Effector memory CD4-positive, alpha-beta T cell (primary cell): ENCODE measurements at regions not wholly inside any gene's neighbourhood (a gene's known extent, or its start where the extent isn't known, plus 50 kb on each side); places are given as distances from the start of the nearest gene placed in this dataset.
"Not testable (repeated sequence)": the region's sequence is repeated elsewhere in the genome, so short reads cannot be mapped to it uniquely, and the experiment has no call there.

Experiments used
- DNase-seq, 3 donors: peaks; one replicate each; pipeline ENCODE4 v3.0.0-alpha.2; 2020
- H3K27ac ChIP-seq: 2 replicates; pipeline ENCODE4 v1.7.0; 2013; ENCODE audit warnings: mild to moderate bottlenecking, low read length, moderate library complexity; ENCODE audit not compliant: insufficient read depth, poor library complexity, severe bottlenecking
- H3K27me3 ChIP-seq: replicated peaks from 2 replicates; pipeline ENCODE4 v1.7.0; 2013; ENCODE audit warnings: mild to moderate bottlenecking, low read length; ENCODE audit not compliant: insufficient read depth, control insufficient read depth, poor library complexity, severe bottlenecking
- H3K36me3 ChIP-seq: 2 replicates; pipeline ENCODE4 v1.7.0; 2013; ENCODE audit warnings: mild to moderate bottlenecking, low read length, moderate library complexity; ENCODE audit not compliant: control insufficient read depth, insufficient read depth
- H3K4me1 ChIP-seq: 2 replicates; pipeline ENCODE4 v1.7.0; 2013; ENCODE audit warnings: low read length, mild to moderate bottlenecking; ENCODE audit not compliant: control insufficient read depth, insufficient read depth, poor library complexity, severe bottlenecking
- H3K4me3 ChIP-seq: 2 replicates; pipeline ENCODE4 v1.7.0; 2013; ENCODE audit warnings: low read length, low read depth, mild to moderate bottlenecking; ENCODE audit not compliant: insufficient read depth, poor library complexity, severe bottlenecking
- H3K9me3 ChIP-seq: 2 replicates; pipeline ENCODE4 v1.7.0; 2013; ENCODE audit warnings: mild to moderate bottlenecking, low read length, moderate library complexity; ENCODE audit not compliant: control insufficient read depth

DNA sequence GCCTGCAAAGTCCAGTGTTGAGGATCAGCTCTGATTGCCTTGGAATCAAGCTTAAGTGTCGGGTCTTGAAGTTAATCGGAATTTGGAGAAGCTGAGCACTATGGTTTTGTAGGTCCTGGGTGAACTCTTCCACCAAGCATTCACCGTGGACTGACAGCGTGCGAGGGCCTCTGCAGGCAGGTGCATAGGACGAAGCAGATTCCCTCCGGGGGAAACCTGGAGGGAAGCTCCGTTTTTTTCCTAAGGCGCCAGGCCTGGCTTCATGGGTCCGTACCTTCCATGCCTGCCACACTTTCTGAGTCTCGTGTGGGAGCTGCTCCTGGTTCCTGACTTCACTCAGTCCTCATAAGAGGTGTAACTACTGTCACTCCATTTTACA is 170.1 kb downstream of the CRYBB2 start:
- Histone ChIP-seq H3K4me3 (no peak overlapping the region), H3K4me1 (peaks cover 26% of the 10 kb centered on the region)

DNA sequence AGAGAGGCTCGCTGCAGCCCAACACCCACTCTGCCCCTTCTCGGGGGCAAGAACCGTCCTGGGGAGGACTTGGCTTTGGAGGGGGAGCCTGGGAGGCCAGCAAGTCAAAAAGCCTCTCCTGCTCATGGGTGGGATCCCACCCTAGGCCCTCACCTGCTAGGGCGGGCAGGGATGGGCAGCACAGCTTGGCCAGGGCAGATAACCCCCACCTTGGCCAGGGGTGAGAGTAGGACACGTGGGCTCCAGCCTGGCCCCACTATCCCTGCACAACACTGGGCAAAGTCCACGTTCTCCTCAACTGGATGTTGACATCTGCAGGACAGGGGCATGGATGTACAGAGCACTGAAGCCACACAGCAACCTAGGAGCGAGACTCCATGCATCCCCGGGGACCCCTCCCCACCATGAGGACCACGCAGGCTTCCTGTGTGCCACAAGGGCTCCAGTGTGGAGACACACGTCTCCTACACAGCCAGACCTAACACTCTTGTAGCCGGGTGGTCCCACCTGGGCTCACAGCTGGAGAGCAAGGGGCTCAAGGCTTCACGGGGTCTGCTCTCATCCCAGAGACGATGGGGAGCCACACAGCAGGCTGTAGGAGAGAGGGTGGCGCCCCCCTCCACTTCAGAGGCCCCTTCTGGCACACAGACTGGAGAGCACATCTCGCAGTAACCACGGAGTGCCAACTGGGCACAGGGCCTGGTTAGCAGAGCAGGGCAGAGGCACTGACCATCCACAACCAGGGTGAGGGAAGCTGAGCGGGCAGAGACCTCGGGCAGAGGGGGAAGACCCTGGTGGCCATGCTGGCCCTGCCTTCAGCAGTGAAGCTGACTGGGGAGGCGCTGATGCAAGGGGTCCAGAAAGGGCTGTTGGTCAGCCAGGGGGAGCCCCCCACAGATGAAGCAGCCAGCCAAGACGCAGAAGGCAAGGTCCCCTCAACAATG is 171.1 kb downstream of the CRYBB2 start:
- Histone ChIP-seq H3K27me3 (no peaks in the 10 kb centered on the region), H3K36me3 (no peaks in the 10 kb centered on the region), H3K27ac (no peak overlapping the region), H3K9me3 (no peaks in the 10 kb centered on the region), H3K4me3 (no peak overlapping the region), H3K4me1 (peaks cover 24% of the 10 kb centered on the region)
- no peak for DNase-seq

More for the DNA sequence above, 170.1 kb downstream of the CRYBB2 start:
- Histone ChIP-seq H3K27me3 (no peaks in the 10 kb centered on the region), H3K9me3 (no peaks in the 10 kb centered on the region), H3K27ac (no peak overlapping the region), H3K36me3 (no peaks in the 10 kb centered on the region)
- no peak for DNase-seq

DNA sequence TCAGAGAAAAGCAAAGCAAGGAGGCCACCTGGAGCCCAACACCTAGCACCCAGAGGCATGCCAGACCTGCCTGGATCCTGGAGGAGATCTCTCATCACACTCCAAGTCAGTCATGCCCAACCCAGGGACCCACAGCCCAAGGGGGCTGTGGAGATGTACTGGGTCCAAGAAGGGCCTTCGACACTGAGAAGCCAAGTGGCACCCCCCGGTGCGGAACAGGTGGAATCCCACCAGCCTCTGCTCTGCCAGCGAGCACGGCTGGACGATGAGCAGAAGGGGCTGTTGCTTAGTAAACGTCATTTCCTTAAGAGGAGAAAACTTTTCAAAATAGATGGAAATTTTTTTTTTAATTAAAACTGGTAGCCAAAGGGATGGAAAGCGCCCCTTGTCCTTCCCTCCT is 171.9 kb upstream of the GRK3 start:
- Histone ChIP-seq H3K27me3 (no peaks in the 10 kb centered on the region), H3K4me1 (peaks cover 18% of the 10 kb centered on the region), H3K4me3 (no peak overlapping the region), H3K27ac (no peak overlapping the region), H3K9me3 (no peaks in the 10 kb centered on the region), H3K36me3 (no peaks in the 10 kb centered on the region)
- DNase-seq: no peak

DNA sequence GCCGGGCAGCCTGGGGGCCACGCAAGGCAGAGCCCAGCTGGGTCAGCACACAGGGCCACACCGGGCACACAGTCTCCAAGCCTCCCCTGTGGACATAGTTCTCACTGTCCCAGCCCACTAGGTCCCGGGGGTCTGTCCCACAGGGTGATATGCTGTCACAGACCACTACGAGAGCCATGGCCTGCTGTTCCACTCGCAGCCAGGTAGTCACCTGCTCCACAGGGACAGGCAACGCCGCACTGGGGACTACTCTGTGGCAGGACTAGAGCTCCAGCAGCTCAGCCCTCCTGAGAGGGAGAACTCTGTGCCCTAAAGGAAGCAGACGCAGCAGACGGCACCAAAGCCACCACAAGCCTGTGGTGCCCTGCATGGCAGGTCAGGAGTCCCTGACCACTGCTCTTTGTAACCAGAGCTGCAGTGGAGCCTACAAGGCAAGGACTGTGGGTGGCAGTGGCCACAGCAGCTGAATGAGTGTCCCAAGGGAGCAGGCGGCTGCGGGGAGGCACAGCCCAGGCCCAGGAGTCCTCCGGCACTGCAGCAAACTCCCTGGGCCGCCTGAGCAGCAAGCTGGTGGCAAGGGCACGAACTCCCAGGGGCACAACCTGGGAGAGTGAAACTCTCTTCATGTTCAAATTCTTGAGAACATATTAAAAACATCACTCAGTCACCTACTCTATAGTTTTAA is 171.2 kb upstream of the GRK3 start:
- H3K27me3 ChIP-seq: no peaks in the 10 kb centered on the region
- peaks cover 18% of the 10 kb centered on the region for H3K4me1 ChIP-seq
- no peak overlapping the region for H3K4me3 ChIP-seq
- H3K9me3 ChIP-seq: no peaks in the 10 kb centered on the region
- DNase-seq: no peak
- no peaks in the 10 kb centered on the region for H3K36me3 ChIP-seq
- no peak overlapping the region for H3K27ac ChIP-seq

DNA sequence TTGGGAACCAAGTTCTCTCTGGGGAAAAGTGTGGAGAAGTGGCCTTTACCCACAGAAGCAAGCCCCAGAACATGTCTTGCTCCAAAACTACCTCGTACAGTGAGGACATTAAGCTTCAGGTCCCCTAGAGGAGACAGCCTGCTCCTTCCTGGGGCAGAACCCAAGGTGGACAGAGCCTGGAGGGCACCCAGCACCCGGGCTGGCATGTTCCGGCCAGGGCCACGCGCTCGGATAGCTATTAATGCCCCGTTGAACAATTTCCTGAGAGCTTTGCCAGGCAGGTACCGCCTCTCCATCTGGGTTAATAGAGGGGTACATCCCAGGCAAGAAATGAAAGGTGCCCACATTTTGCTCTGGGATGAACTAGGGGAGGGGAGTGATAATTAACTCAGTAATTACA is 169.0 kb upstream of the GRK3 start:
- Histone ChIP-seq H3K9me3 (no peaks in the 10 kb centered on the region), H3K4me1 (no peaks in the 10 kb centered on the region), H3K4me3 (no peak overlapping the region), H3K36me3 (no peaks in the 10 kb centered on the region), H3K27me3 (no peaks in the 10 kb centered on the region), H3K27ac (no peak overlapping the region)
- DNase-seq: no peak

DNA sequence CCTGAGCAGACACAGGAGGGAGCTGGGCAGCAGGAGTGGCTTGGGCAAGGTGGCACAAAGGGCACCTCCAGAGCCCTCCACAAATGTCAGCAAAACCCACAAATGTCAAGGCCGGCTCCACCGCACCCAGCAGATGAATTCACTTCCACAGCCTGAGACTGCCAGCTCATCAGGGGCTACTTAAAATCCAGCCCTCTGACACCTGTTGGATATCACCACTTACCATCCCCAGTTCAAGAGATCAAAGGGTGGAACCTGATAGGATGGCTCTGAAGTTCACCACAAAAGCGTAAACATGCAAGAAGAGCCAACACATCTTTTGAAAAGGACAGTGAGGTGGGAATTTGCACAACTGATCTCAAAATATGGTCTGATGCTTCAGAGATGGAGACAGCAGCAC is 168.6 kb upstream of the GRK3 start:
- no peaks in the 10 kb centered on the region for H3K36me3 ChIP-seq
- no peak overlapping the region for H3K27ac ChIP-seq
- no peaks in the 10 kb centered on the region for H3K27me3 ChIP-seq
- no peak for DNase-seq
- no peak overlapping the region for H3K4me3 ChIP-seq
- H3K4me1 ChIP-seq: no peaks in the 10 kb centered on the region
- H3K9me3 ChIP-seq: no peaks in the 10 kb centered on the region

DNA sequence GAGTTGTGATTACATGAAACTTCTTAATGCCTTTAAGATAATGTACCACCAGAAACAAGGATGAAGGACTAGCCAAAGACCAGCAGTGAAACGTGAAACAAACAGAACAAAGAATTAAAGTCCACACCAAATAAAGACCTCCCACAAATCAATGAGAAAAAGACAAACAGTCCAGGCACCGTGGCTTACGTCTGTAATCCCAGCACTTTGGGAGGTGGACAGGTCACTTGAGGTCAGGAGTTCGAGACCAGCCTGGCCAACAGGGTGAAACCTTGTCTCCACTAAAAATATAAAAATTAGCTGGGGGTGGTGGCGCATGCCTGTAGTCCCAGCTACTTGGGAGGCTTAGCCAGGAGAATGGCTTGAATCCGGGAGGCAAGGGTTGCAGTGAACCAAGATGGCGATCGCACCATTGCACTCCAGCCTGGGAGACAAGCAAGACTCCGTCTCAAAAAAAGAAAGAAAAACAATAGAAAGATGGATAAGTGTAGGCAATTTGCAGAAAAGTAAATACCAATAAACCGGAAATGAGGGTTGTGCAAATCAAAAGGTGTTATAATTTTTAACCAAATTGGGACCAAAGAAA is 167.8 kb upstream of the GRK3 start:
- DNase-seq: no peak

DNA sequence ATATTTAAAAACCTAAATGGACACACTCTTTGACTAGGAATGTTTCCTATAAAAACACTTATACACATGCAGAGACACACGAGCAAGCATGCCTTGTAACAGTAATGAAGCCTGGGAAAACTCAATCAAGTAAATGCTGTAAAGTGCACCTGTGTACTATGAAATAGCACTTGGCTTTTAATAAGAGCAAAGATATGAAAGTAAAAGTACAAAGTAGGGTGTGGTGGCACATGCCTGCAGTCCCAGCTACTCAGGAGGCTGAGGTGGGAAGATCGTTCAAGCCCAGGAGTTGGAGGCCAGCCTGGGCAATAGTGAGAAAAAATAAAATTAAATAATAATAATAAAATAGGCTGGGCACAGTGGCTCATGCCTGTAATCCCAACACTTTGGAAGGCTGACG is 166.9 kb upstream of the GRK3 start:
- Histone ChIP-seq H3K9me3 (no peaks in the 10 kb centered on the region), H3K4me1 (no peaks in the 10 kb centered on the region)

More for the DNA sequence above, 167.8 kb upstream of the GRK3 start:
- Histone ChIP-seq H3K36me3 (no peaks in the 10 kb centered on the region), H3K4me3 (no peak overlapping the region), H3K27ac (no peak overlapping the region), H3K4me1 (no peaks in the 10 kb centered on the region), H3K9me3 (no peaks in the 10 kb centered on the region), H3K27me3 (no peaks in the 10 kb centered on the region)

DNA sequence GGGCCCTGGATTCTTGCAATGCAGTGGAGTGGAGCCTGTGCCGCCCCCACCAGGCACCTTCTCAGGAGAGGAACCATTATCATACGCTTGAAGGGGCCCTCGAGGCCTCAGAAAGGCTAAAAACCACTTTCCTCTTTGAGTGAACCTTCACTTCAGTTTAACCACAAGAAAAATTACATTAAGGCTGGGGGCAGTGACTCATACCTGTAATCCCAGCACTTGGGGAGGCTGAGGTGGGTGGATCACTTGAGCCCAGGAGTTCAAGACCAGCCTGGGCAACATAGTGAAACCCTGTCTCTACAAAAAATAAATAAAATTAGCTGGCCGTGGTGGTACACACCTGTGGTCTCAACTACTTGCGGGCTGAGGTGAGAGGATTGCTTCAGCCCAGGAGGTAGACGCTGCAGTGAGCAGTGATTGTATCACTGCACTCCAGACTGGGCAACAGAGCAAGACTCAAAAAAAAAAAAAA is 165.8 kb upstream of the GRK3 start:
- not testable (repeated sequence) for DNase-seq

More for the DNA sequence above, 166.9 kb upstream of the GRK3 start:
- Histone ChIP-seq H3K36me3 (no peaks in the 10 kb centered on the region), H3K27me3 (no peaks in the 10 kb centered on the region), H3K27ac (no peak overlapping the region), H3K4me3 (no peak overlapping the region)
- DNase-seq: no peak

More for the DNA sequence above, 165.8 kb upstream of the GRK3 start:
- H3K27ac ChIP-seq, H3K36me3 ChIP-seq, H3K27me3 ChIP-seq, H3K4me1 ChIP-seq, H3K9me3 ChIP-seq, H3K4me3 ChIP-seq: not testable (repeated sequence)
